ENCODE measurements at regions not wholly inside any gene's neighbourhood (a gene's known extent, or its start where the extent isn't known, plus 50 kb on each side); places are given as distances from the start of the nearest gene placed in this dataset.

GRCh38 chr4:163606896-163607691 lies 112.6 kb downstream of the TMA16 start:
- ATAC-seq = peak in 3 of 4 donors; percentile 33 to 52 (median 36)
- peak overlapping the region in 1 of 12 donors; percentile 86 for H3K27ac ChIP-seq
- 38 to 47% (median 42%) methylated on average over 2 of the region's 2 CpGs for WGBS, 4 donors
- H3K9me3 ChIP-seq = no peaks in the 10 kb centered on the region
- peaks cover 0 to 45% (median 0%) of the 10 kb centered on the region in 12 donors for H3K4me1 ChIP-seq
- peaks cover 0 to 4% (median 0%) of the 10 kb centered on the region in 9 donors for H3K27me3 ChIP-seq
- H3K4me3 ChIP-seq = peak overlapping the region in 1 of 12 donors; percentile 61
- no peaks in the 10 kb centered on the region for H3K36me3 ChIP-seq
- no peak for DNase-seq
- no peak for TF ChIP-seq POLR2A (IDR thresholded peaks at IDR 0.05)
- TF ChIP-seq, protein P1, sequence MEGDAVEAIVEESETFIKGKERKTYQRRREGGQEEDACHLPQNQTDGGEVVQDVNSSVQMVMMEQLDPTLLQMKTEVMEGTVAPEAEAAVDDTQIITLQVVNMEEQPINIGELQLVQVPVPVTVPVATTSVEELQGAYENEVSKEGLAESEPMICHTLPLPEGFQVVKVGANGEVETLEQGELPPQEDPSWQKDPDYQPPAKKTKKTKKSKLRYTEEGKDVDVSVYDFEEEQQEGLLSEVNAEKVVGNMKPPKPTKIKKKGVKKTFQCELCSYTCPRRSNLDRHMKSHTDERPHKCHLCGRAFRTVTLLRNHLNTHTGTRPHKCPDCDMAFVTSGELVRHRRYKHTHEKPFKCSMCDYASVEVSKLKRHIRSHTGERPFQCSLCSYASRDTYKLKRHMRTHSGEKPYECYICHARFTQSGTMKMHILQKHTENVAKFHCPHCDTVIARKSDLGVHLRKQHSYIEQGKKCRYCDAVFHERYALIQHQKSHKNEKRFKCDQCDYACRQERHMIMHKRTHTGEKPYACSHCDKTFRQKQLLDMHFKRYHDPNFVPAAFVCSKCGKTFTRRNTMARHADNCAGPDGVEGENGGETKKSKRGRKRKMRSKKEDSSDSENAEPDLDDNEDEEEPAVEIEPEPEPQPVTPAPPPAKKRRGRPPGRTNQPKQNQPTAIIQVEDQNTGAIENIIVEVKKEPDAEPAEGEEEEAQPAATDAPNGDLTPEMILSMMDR (IDR thresholded peaks at IDR 0.05) = no peak
- intact Hi-C loops (cut with DNase I) = no loop called here

GRCh38 chr4:163609019-163609418 lies 114.5 kb downstream of the TMA16 start:
- Histone ChIP-seq H3K9me3 (no peaks in the 10 kb centered on the region), H3K36me3 (no peaks in the 10 kb centered on the region), H3K4me1 (peaks cover 0 to 43% (median 0%) of the 10 kb centered on the region in 12 donors), H3K27ac (peak overlapping the region in 1 of 12 donors; percentile 86), H3K27me3 (peaks cover 0 to 4% (median 0%) of the 10 kb centered on the region in 9 donors), H3K4me3 (peak overlapping the region in 3 of 12 donors; percentile 15 to 61 (median 43))
- TF ChIP-seq, protein P1 (IDR thresholded peaks at IDR 0.05) = no peak
- no peak for TF ChIP-seq POLR2A (IDR thresholded peaks at IDR 0.05)
- WGBS, 4 donors = 76 to 81% (median 79%) methylated on average over 2 of the region's 2 CpGs
- DNase-seq (no peak), ATAC-seq (no peak)
- intact Hi-C loops (cut with DNase I) = no loop called here

DNA sequence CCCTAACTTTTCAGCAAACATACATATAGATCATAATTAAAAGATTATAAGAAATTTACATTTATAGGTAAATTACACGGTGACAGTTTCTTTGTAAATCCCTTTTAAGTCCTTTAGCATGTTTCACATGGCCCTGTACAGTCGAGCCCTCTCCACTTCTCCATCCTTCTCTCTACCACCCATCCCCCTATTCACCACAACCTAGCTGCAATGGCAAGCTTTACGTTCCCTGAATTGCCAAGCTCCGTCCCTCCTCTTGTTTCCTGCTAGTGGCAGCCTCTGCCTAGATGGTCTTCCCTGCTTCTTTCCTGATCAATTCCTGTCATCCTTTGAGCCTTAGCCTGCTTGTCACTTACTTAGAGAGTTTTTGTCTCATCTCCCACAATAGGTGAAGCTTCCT lies 116.2 kb downstream of the TMA16 start:
- Histone ChIP-seq H3K27me3 (peaks cover 0 to 4% (median 0%) of the 10 kb centered on the region in 9 donors), H3K36me3 (no peaks in the 10 kb centered on the region), H3K4me3 (peak overlapping the region in 7 of 12 donors; percentile 11 to 61 (median 33)), H3K9me3 (no peaks in the 10 kb centered on the region), H3K27ac (peak overlapping the region in 1 of 12 donors; percentile 86), H3K4me1 (peaks cover 0 to 36% (median 0%) of the 10 kb centered on the region in 12 donors)
- ATAC-seq = peak in 2 of 4 donors; percentile 50 to 59
- WGBS, 4 donors = 54 to 66% (median 63%) methylated on average over 4 of the region's 4 CpGs
- no peak for DNase-seq
- no peak for TF ChIP-seq POLR2A (IDR thresholded peaks at IDR 0.05)
- TF ChIP-seq, protein P1 (IDR thresholded peaks at IDR 0.05) = no peak
- intact Hi-C loops (cut with DNase I) = no loop called here

- intact Hi-C loops (cut with DNase I) = no loop called here
- H3K4me3 ChIP-seq = peak overlapping the region in 8 of 12 donors; percentile 11 to 61 (median 36)
- DNase-seq = no peak
- H3K9me3 ChIP-seq = no peaks in the 10 kb centered on the region
- H3K27ac ChIP-seq = peak overlapping the region in 1 of 12 donors; percentile 86
- WGBS, 4 donors = 67 to 74% (median 71%) methylated on average over 3 of the region's 3 CpGs
- H3K4me1 ChIP-seq = peaks cover 0 to 31% (median 0%) of the 10 kb centered on the region in 12 donors
- TF ChIP-seq POLR2A (IDR thresholded peaks at IDR 0.05) = no peak
- TF ChIP-seq, protein P1 (IDR thresholded peaks at IDR 0.05) = no peak
- ATAC-seq = peak in 1 of 4 donors; percentile 63
- no peaks in the 10 kb centered on the region for H3K36me3 ChIP-seq
- peaks cover 0 to 4% (median 0%) of the 10 kb centered on the region in 9 donors for H3K27me3 ChIP-seq
Observed at GRCh38 chr4:163611182-163611581, 116.7 kb downstream of the TMA16 start.

Data from heart left ventricle (tissue), 16 donors.